HG02885 (cell line): ENCODE measurements at regions not wholly inside any gene's neighbourhood (a gene's known extent, or its start where the extent isn't known, plus 50 kb on each side); places are given as distances from the start of the nearest gene placed in this dataset.
"Not testable (repeated sequence)": the region's sequence is repeated elsewhere in the genome, so short reads cannot be mapped to it uniquely, and the experiment has no call there.

ENCODE experiments used
- ATAC-seq: cut with Tn5 transposase; IDR thresholded peaks from one replicate; pipeline ENCODE4 v1.9.1; 2021; ENCODE audit warnings: mild to moderate bottlenecking; ENCODE audit not compliant: unreplicated experiment, poor library complexity

- ATAC-seq, result no peak
Observed at GRCh38 chr15:96126859-96127258, 203.6 kb upstream of the NR2F2 start.

GRCh38 chr15:96130734-96131133 lies 199.8 kb upstream of the NR2F2 start:
- ATAC-seq, result no peak

GRCh38 chr15:96132126-96132525 lies 198.4 kb upstream of the NR2F2 start:
- ATAC-seq, result no peak

- ATAC-seq, result no peak
Observed at GRCh38 chr15:96135166-96136093, 195.1 kb upstream of the NR2F2 start.

- ATAC-seq, result no peak
Observed at GRCh38 chr15:96138985-96139384, 191.5 kb upstream of the NR2F2 start.

- ATAC-seq, result no peak
Observed at GRCh38 chr15:96142498-96142897, 188.0 kb upstream of the NR2F2 start.

- ATAC-seq, result no peak
Observed at GRCh38 chr15:96144734-96145133, 185.8 kb upstream of the NR2F2 start.

GRCh38 chr15:96146726-96147125 lies 183.8 kb upstream of the NR2F2 start:
- no peak for ATAC-seq

GRCh38 chr15:96147267-96147666 lies 183.2 kb upstream of the NR2F2 start:
- ATAC-seq, result no peak

GRCh38 chr15:96150254-96150653 lies 180.2 kb upstream of the NR2F2 start:
- no peak for ATAC-seq

GRCh38 chr15:96151749-96152148 lies 178.8 kb upstream of the NR2F2 start:
- ATAC-seq, result not testable (repeated sequence)

- no peak for ATAC-seq
Observed at GRCh38 chr15:96153929-96154328, 176.6 kb upstream of the NR2F2 start.

GRCh38 chr15:96158938-96159337 lies 171.6 kb upstream of the NR2F2 start:
- ATAC-seq, result no peak

- no peak for ATAC-seq
Observed at GRCh38 chr15:96160269-96160668, 170.2 kb upstream of the NR2F2 start.

GRCh38 chr15:96160800-96161199 lies 169.7 kb upstream of the NR2F2 start:
- ATAC-seq, result no peak

- no peak for ATAC-seq
Observed at GRCh38 chr15:96162322-96162721, 168.2 kb upstream of the NR2F2 start.

GRCh38 chr15:96165081-96165480 lies 165.4 kb upstream of the NR2F2 start:
- ATAC-seq, result no peak

GRCh38 chr15:96165775-96166174 lies 164.7 kb upstream of the NR2F2 start:
- ATAC-seq, result no peak

GRCh38 chr15:96166223-96167200 lies 164.0 kb upstream of the NR2F2 start:
- no peak for ATAC-seq

- not testable (repeated sequence) for ATAC-seq
Observed at GRCh38 chr15:96170616-96170978, 159.9 kb upstream of the NR2F2 start.
